ENCODE measurements at regions not wholly inside any gene's neighbourhood (a gene's known extent, or its start where the extent isn't known, plus 50 kb on each side); places are given as distances from the start of the nearest gene placed in this dataset.

DNA sequence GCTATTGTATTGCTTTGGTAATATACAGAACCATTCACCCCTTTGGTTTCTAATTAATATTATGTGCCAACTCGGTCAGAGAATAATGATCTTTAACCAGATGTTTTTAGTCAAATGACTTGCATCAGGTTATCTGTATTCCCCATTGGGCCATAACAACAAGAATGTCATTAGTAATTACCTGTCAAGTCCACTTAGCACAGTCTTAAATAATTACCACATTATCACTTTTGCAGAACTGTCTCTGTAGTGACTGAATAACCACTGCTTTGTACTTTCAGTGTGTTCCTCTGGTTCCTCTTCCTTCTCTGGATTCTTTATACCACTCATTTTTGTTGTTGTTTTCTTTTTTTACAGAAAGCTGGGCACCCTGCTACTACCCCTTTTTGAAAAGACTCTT, 257.7 kb upstream of the SPOCK3 start:
- DNase-seq (ENCODE audit: low read depth in 2 of 2): no peak

DNA sequence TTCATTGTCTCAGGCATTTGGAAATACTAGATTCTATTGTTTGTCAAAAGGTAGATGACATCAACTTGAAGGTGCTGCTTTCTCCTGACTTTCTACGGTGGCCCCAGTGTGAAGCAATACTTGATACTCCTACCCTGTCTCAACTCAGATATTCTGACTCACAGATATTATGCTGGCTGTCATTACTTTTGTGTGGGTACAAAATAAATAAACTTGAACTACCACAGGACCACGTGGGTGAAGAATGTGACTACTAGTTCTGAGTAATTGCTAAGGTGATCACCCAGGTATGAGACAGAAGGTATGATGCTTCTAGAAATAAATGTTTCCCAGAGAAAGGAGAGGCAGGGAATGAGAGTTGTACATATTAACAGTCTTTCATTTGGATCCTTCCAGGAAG, 275.3 kb upstream of the SPOCK3 start:
- DNase-seq (ENCODE audit: low read depth in 2 of 2): no peak

DNA sequence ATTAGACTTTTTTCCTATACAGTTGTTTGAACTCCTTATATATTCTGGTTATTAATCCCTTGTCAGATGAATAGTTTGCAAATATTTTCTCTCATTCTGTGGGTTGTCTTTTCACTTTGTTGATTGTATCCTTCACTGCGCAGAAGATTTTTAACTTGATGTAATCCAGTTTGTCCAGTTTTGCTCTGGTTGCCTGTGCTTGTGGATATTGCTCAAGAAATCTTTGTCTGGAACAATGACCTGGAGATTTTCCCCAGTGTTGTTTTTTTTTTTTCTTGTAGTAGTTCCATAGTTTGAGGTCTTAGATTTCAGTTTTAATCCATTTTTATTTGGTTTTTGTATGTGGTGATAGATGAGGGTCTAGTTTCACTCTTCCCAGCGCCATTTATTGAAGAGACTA, 289.8 kb upstream of the SPOCK3 start:
- DNase-seq (ENCODE audit: low read depth in 2 of 2): no peak

DNA sequence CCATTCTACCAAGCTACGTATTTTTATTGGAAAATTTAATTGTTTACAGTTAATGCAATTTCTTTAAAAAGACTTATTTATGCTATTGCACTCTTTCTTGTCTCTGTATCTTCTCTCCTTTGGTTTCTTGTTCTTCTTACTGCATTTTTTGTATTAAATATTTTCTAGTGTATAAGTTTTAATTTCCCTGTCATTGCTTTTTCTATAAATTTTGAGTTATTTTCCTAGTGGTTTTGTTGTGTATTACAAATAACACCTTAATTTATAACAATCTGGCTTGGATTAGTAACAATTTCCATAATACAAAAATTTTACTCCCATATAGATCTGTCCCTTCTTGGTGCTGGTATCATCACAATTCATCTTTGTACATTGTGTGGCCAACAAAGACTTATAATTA, 303.5 kb upstream of the SPOCK3 start:
- DNase-seq (ENCODE audit: low read depth in 2 of 2): no peak

DNA sequence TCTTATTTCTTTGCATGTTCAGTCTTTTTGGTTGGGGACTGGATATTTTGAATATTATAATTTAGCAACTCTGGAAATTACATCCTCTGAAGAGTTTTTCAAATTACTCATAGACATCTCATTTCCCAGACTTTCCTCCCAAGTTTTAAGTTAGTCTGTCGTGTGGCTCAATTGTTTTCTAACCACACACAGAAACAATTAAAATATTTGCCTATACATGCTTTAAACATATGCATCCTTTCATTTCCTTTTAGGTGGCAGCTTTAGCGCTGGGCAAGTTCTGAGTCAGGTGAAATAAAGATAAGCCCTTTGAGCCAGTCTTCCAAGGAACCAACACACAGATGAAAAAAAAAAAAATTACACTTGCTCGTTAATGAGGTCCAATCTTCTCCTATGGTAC, 307.0 kb upstream of the SPOCK3 start:
- no peak for DNase-seq (ENCODE audit: low read depth in 2 of 2)

DNA sequence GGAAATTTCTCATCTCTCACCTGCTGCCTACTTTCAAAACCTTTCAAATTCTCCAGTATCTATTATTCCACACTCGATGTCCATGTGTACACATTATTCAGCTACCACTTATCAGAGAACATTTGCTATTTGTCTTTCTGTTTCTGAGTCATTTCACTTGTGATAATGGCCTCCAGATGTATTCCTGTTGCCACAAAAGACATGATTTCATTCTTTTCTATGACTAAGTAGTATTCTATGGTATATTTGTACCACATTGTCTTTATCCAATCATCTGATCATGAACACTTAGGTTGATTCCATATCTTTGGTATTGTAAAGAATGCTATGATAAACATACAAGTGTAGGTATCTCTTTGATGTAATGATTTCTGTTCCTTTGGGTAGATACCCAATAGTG, 310.1 kb upstream of the SPOCK3 start:
- no peak for DNase-seq (ENCODE audit: low read depth in 2 of 2)

DNA sequence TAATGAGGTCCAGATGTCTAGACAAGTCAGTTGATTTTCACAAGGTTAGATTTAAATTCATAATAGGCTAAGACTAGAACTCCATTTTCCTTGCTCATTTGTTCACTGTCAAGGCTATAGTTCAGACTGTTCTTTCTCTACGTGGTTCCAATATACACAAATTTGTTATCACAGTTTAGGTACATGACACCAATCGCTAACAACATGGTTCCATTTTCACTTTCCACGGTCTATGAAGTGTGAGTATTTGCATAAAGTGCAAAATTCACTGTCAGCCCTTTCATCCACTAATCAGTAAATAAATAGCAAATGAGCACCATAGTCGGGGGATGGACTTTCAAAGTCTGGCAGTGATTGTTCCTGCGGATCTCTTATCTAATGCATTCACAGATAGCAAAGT, 315.7 kb upstream of the SPOCK3 start:
- no peak for DNase-seq (ENCODE audit: low read depth in 2 of 2)

DNA sequence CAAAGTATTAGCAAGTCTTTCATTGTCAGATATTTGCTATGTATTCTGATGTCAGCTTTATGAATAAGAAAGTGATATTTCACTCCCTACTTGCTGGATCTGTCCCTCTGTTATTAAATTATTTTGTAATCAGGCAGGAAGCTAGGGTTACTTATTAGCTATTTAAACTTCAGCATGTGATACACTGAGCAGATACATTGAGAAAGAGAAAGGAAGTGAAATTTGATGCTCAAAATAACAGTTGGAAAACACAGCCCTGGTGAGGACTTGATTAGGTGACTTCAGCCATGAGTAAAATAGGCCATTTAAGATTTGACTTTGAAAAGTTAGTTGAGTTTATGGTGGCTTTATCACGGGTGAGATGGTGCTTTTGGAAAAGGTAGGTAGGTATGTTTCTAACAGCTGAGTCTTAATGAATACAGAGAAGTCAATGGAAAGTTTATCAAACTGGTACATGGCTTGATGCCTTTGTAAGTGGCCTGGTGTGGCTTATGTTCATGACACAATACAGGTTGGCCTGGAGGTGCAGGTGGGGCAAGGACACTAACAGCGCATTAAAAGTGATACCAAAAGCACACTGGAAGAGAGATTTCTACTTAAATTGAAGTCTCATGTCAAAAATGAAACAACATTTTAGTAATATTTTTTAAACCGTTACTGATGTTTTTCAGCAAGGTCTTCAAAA, 321.2 kb upstream of the SPOCK3 start:
- DNase-seq (ENCODE audit: low read depth in 2 of 2): no peak

DNA sequence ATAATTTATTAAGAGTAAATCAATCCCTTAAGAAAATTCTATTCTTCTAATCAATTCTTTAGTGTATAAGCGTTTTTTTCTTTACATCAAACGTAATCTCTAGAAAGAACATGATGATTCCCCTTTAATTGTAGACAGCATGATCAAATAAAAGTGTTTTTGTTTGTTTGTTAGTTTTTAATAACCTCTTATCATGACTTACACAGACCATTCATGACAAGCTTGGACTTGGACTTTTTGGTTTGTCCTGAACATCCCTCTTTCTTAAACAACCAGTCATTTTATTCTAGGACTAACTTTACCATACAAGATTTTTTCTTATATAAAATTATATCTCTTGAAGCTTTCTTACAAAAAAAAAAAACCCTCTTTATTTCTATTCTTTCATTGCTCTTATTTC, 344.6 kb upstream of the SPOCK3 start:
- no peak for DNase-seq (ENCODE audit: low read depth in 2 of 2)

DNA sequence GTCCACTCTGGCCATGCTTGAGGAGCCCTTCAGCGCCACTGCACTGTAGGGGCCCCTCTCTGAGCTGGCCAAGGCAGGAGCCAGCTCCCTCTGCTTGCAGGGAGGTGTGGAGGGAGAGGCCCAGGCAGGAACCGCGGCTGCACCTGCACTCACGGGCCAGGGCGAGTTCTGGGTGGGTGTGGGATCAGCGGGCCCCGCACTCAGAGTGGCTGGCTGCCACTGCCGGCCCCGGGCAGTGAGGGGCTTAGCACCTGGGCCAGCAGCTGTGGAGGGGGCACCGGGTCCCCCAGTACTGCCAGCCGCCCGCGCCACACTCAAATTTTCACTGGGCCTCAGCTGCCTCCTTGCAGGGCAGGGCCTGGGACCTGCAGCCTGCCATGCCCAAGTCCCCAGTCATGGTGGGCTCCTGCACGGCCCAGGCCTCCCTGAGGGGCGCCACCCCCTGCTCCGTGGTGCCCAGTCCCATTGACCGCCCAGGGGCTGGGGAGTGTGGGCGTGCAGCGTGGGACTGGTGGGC, 347.2 kb upstream of the SPOCK3 start:
- no peak for DNase-seq (ENCODE audit: low read depth in 2 of 2)

DNA sequence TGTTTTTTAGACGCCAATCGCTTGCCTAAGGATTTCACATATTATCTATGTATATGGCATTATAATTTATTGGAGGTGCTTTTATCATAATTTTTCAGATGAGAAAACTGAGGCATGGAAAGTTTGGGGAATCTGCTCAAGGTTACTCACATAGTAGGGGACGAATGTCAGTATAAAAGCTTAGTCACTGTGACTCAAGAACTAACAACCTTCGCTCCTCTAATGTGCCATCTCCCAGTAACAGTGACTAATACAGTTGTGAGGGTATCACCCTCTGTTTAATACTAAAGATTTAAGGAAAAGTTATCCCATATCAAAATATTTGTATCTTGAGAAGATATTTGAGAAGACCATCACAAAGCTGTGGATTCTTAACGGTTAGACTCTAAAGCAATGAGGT, 353.1 kb upstream of the SPOCK3 start:
- DNase-seq (ENCODE audit: low read depth in 2 of 2): no peak

DNA sequence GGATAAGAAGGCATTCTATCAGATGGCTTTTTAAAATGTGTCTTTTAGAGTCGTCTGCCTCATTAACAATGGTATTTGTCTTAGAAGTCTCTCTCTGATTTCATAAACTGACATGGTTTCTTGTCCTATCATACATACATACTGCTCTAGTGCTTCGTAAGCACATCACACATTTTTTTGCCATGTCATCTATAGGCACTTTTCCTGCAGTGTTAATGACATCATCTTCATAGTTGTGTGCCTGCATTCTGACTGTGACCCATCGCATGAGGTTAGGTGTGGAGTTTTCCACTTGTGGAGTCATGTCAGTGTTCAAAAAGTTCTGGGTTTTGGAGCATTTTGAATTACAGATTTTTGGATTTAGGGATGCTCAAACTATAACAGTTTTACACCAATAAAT, 361.6 kb upstream of the SPOCK3 start:
- no peak for DNase-seq (ENCODE audit: low read depth in 2 of 2)

DNA sequence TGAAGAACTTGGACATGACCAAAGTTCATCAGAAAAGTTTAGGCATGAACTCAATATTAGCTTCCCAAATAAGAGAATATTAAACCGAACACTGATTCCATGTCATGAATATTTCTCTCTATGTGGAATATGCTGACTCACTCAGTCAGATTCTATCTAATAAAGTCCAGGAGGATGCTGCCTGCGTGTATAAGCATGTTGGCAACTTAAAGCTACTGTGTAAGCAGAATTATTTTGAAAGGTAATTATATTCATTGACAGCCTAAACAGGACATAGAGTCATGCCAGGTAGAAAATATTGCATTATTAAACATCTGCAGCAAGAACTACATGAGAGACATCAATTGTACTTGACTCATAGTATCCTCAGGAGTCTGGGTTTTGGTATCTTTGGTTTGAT, 367.9 kb upstream of the SPOCK3 start:
- no peak for DNase-seq (ENCODE audit: low read depth in 2 of 2)

DNA sequence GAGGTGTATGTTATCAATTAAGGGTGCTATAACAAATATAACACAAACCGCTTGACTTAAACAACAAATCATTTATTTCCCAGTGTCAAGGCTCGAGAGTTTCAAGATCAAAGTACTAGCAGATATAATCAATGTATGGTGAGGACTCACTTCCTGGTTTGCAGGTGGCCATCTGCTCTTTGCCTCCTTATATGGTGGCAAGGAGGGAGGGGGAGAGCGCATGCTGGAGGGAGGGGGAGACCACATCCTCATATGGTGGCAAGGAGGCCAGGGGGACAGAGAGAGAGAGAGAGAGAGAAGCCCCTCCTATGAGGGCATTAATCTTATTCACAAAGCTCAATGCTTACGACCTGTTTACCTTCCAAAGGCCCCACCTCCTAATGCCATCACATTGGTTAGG, 372.3 kb upstream of the SPOCK3 start:
- DNase-seq (ENCODE audit: low read depth in 2 of 2): no peak

DNA sequence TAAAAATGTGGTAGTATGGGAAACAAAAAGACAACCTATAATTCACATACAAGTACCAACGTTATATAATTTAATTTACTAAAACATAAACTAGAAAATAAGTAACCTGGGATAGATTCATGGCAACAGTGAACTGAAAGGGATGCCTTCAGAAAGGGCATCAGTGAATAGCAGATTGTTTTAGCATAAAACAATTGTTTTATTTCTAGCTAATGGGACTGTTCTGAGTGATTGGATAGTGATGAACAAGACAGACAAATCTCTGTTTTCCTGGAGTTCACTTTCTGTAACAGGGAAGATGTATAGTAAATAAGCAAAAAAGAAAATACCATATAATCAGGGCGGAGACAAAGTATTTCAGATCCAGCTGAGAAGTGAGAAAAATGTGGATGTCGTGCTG, 379.1 kb upstream of the SPOCK3 start:
- DNase-seq (ENCODE audit: low read depth in 2 of 2): no peak

DNA sequence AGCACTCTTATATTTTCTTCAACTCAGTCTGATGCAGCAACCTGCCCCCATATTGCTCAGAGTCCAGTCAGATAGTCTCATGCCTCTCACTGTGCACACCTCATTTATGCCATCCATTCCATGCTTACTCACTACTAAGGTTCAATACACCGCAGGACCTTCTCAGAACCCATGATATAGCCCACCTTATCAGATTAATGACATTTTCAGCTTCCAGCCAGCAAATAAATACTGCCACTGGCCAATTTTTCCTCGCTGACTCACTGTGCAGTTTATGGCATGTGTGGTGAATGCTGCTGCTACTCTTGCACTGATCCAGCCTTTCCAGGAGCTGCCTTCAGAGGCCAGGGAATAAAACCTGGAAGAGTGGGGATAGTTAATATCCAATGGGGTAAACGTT, 380.6 kb upstream of the SPOCK3 start:
- DNase-seq (ENCODE audit: low read depth in 2 of 2): no peak

DNA sequence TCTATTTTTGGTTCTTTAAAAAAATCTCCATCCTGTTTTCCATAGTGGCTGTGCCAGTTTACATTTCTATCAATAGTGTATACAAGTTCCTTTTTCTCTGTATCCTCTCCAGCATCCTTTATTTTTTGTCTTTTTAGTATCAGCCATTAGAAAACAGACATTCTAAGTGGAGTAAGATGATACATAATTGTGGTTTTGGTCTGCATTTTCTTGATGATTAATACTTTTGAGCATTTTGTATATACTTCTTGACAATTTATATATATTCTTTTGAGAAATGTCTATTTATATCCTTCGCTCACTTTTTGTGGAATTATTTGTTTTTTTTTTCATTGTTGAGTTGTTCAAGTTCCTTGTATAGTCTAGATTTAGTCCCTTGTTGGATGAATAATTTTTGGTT, 382.2 kb upstream of the SPOCK3 start:
- no peak for DNase-seq (ENCODE audit: low read depth in 2 of 2)

DNA sequence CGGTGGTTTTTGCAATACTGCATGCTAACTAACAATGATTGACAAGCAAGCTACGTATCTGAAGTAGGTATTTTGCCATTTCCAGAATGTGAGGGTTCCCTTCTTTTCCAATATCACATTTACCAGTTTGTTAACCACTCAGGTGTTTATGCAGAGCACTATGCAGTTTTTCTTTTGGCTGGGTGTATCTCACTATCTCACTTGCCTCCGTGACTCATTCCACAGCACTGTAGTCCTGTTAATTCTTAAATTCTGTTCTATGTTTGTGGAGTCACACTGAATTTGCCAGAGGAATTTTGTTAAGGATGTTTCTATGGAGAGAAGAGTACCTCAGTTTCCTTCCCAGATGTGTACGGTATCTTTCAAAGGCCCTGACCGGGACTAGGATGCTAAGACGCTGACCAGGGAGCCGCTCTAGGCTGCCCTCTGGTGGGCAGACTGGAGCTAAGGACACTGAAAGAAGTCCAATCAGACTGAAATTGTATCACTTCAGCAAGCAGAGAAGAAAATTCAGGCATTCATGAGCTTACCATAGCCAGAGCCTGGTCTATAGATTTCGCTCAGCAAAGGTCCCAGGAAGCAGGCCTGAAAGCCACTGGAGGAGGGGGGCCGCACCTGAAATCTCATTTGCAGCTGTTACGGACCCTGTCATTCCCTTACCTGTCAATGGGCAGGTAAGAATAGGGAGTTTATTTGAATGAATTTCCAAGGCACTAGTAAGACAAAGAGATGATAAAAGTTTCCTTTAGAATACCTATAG, 388.4 kb upstream of the SPOCK3 start:
- peak in 1 of 2 donors; percentile 0 for DNase-seq (ENCODE audit: low read depth in 2 of 2)

DNA sequence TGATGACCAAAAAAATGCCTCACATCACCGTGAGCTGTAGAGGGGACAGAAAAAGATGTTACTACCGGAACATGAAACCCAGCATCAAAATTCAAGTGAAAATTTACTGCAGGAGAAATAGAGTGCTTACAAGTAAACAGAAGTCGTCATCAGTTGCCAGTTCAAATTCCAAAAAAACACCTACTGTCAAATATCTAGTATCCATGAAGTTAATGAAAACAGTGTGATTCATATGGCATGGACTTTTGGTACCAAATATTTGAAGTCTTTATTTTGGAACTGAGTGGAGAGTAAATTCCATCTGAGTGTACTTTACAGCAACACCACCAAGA, 388.9 kb upstream of the SPOCK3 start:
- no peak for DNase-seq (ENCODE audit: low read depth in 2 of 2)

DNA sequence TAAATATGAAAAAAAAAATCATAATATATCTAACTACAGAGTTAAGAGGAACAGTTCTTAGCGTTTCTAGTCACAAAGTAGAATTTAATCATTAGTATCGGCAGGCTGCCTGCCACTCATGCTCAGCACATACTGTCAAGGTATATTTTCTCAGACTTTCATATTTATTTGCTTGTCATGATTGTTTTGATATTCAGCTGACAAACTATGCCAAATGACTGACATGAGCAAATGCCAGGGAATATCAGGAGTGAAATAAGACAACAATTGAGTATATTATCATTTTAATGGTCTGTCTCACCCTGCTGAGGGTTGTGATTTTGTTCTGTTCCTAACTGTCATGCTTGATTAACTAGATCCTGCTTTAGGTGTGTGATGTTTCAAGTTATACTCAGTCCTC, 395.0 kb upstream of the SPOCK3 start:
- no peak for DNase-seq (ENCODE audit: low read depth in 2 of 2)

DNA sequence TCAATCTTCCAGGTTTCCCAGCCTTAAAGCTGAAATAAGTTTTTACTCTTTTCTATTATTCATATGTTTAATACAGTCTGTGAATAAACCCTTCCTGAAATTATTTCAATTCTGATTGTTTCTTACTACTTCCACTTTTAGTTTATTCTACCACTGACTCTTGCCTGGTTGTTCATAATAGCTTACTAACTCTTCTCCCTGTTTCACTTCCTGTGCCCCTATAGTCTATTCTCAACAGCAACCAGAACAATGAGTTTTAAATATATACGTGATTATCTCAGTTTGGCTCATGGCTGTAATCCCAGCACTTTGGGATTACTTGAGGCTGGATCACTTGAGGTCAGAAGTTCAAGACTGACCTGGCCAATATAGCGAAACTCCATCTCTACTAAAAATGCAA, 408.0 kb upstream of the SPOCK3 start:
- no peak for DNase-seq (ENCODE audit: low read depth in 2 of 2)

DNA sequence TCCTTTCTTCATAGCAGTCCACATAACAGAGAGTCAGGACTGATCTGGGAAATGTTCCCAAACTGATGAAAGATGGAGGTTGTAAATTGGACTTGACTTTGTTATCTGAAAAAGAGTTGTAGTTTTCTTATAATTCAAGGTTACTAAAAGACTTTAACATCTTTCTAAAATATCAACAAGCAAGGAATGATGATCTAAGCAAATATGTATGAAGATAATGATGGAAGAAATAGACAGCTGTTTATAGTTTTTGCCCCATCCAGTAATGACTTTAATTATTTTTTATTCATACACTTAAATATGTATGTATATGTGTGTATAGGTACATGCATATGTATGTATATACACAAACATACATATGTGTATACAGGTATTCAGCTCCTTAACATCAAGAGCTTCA, 411.1 kb upstream of the SPOCK3 start:
- DNase-seq (ENCODE audit: low read depth in 2 of 2): no peak

DNA sequence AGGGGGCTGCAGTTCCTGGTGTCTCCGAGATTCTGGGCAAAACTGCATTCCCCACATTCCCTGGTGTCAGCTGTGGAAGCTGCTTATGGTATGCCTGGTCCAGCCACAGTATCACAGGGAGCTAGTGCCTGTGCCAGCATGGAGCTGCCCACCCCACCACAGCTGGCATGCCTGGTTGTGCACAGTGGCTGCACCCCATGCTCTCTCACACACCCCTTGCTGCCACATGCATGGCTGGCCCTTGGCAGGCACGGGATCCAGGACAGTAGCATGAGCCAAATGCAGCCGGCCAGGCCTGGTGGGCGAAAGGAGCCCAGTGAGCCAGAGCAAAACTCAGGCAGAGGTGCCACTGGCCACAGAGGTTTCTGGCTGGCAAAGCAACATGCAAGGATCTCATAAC, 418.0 kb upstream of the SPOCK3 start:
- no peak for DNase-seq (ENCODE audit: low read depth in 2 of 2)

DNA sequence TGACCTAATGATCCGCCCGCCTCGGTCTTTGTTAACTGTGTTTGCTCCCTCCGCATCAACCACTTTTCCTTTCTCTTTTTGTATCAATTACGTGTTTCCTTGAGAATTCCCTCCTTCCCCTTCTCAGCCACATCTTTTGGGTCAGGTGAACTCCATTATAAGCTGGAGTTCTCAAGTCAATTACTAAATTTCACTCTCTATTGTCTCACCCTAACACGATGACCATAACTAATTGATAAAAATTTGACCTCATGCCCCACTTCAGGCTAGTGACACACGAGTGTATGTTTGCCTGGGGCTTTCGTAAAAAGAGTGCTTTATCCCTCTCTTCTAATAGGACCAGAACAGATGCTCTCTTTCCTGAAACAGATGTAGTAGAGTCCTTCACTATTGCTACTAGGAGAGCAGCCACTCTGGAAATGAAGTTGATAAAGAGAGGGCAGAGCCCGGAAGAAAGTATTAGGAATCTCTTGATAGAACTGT, 403.6 kb upstream of the ANXA10 start:
- no peak for DNase-seq (ENCODE audit: low read depth in 2 of 2)
